A172 (cell line): ENCODE measurements at regions not wholly inside any gene's neighbourhood (a gene's known extent, or its start where the extent isn't known, plus 50 kb on each side); places are given as distances from the start of the nearest gene placed in this dataset.

Experiments used
- DNase-seq: peaks from one replicate; pipeline ENCODE4 v3.0.0-alpha.2; 2015; ENCODE audit warnings: low spot score

DNA sequence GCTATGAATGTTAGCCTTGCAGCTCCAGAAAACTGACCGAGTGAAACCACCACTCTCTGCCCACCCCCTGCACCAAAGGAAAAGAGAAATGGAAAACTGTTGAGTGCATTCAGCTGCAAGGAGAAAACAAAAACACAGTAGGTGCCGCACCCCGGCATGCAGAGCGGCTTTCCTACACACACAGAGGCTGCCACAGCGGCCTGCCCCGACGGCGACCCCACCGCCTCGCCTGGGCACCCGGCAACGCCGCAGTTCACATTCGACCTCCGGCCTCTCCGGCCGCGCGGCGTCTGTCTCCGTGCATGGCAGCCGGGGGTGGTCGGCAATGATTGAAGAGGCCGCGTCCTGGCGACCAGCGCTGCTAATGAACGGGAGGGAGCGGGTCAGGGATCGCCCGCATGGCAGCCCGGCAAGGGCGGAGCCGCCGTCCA is 417.1 kb upstream of the SALL3 start:
- no peak for DNase-seq

DNA sequence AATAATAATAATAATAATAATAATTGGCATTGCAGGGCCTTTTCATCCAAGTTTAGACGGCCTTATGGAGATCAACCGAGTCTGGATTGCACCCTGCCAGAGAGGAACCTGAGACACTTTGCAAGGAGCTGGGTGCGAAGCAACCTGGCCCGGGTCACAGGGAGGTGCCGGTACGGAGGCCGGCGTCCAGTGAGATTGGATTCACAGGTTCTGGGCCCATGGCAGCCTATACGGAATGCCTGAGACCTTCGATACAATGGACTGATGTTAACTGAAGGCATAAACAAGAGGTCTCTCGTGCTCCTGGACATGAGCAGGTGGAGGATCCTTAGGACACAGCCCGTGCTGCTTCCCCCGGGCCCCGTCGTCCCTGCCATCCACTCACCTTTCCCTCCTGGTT is 416.5 kb upstream of the SALL3 start:
- no peak for DNase-seq

DNA sequence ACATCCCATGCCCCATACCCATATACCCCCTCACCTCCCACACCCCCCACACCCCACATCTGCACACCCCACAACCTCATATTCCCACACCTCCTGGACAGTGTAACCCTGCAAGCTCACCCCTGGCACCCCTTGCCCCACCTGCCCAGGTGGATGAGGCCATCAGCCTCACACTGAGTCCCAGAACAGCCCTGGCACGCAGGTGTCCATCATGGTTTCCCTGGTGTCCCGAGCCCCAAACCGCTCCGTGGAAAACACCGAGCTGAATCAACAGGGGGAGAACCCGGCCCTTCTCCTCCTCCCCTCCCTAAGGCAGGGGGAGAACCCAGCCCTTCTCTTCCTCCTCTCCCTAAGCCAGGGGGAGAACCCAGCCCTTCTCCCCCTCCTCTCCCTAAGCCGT is 415.6 kb upstream of the SALL3 start:
- no peak for DNase-seq

DNA sequence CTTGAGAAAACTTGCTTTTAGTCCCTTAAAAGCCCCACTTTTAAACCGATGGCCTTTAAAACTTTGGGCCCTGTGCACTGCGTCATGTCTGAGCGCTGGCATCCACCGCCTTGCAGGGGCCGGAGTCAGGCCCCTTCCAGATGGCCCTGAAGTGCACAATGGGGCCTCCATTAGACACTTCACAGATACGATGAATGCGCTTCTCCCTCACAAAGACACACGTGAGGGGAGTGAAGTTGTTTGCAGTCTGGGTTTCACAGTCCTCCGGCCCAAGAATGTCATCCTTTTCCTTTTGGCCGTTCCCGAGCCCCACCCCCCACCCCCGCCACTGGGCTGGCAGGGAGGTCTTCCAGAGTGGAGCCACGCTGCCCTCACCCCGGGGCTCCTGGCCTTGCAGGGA is 415.1 kb upstream of the SALL3 start:
- DNase-seq: no peak

DNA sequence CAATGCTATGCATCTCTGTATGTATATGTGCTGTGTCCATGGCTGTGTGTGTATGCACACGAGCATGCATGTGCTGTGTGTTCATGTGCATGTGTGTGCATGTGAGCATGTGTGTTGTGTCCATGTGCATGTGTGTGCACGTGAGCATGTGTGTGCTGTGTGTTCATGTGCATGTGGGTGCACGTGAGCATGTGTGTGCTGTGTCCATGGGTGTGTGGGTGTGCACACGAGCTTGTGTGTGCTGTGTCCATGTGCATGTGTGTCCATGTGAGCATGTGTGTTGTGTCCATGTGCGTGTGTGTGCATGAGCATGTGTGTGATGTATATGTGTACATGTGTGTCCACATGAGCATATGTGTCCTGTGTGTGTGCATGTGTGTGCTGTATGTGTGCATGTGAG is 414.4 kb upstream of the SALL3 start:
- DNase-seq: no peak

DNA sequence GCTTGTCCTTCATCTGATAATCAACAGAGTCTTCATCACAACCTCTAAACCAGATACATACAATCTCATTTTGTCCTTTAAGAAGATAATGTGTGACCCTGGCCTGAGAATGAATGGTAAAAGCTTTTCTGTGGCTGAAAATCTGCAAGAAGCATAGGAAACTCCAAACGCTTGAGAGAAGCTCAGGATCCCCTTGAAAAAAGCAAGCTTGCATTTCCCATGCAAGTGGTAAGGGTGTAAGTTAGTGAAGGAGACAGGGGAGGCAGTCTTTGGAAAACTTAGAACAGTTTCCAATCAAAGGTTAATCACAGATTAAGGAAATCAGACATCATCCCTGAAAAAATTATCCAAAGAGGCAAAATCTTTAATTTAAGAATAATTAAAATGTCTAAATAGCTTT is 413.6 kb upstream of the SALL3 start:
- no peak for DNase-seq

DNA sequence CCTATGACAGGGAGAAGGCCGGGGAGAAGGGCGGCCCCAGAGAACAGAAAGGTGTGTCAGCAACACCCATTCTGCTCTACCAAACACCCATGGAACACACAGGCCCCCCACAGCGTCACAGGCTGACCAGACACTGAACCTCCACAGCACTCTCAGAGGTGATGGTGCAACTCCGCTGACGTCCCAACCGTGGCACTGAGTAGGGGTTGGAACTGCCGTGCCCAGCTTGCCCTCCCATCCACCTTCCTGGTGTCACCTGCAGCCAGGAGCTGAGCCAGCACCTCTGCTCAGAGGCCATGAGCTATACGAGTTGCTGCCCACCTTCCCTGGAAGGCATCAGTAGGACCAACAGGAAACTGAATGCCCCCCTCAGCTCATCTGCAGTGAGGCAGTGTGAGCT is 412.9 kb upstream of the SALL3 start:
- DNase-seq: no peak

DNA sequence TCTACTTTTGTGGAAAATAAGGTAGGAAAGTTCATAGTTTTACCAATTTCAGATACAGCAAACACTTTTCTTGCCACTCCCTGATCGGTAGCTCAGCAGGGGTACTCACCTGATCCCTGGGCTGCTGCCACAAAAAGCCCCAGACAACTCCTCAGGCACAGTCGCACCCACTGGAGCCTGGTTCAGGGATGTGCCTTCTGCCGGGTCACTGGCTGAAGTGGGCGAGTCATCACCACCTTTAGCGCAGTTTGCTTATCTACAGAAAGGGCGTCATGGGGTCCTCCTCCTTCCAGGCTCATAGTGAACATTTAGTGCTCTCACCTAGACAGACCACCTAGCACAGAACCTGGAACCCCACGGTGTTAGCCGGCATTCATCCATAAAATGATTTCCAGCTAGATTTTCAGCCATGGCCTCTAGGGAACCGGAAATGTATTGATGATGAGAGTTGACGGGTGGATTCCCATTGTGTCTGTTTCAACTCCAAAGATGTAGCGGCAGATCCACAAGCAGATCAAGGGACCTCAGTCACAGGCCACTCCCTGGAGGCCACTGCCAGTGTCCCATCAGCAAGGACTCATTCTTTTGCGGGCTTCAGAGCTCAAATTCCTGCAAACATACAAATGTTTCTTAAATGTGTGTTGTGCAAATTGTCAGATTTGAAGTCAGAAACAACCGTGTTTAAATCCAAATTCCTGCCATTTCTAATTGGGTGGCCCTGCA is 408.4 kb upstream of the SALL3 start:
- DNase-seq: no peak

DNA sequence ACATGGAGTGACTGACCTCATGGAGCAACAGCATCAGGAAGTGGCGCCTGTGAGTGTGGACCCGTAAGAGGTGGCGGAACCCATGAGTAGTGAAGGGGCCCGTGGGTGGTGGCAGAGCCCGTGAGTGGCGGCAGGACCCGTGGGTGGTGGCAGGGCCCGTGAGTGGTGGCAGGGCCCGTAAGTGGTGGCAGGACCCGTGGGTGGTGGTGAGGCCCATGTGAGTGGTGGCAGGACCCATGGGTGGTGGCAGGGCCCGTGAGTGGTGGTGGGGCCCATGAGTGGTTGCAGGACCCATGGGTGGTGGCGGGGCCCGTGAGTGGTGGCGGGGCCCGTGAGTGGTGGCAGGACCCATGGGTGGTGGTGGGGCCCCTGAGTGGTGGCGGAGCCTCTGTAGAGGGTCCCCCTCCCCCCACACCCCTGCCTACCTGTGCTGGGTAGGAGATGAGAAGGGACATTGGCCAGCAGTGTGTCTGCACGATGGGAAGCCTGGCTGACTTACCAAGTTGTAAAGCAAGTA is 407.7 kb upstream of the SALL3 start:
- DNase-seq: no peak

DNA sequence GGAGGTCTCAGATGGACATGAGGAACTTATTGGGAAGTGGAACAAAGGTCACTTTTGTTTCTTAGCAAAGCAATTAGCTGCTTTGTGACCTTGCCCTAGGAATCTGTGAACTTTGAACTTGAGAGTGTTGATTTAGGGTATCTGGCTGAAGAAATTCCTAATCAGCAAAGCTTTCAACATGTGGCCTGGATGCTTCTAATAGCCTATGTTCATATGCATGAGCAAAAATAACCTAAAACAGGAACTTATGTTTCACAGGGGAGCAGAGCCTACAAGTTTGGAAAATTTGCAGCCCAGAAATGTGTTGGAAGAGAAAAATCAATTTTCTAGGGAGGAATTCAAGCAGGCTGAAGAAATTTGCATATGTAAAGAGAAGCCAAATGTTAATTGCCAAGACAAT is 405.8 kb upstream of the SALL3 start:
- no peak for DNase-seq

DNA sequence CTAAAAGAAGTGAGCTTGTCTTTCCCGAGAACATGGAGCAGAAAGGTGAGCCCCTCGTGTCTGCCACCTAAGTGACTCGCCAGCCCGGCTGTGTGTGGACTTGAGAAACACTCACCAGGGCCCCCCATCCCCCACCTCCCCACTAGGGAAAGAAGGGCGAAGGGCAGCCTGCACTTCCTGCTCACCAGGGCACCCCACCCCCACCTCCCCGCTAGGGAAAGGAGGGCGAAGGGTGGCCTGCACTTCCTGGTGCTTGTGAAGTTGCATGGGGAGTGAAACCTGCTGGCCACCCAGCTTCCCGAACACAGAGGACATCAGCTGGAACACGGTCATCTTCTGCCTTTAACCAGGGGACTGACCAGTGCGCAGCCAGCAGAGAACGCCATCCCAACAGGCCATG is 402.7 kb upstream of the SALL3 start:
- DNase-seq: no peak

DNA sequence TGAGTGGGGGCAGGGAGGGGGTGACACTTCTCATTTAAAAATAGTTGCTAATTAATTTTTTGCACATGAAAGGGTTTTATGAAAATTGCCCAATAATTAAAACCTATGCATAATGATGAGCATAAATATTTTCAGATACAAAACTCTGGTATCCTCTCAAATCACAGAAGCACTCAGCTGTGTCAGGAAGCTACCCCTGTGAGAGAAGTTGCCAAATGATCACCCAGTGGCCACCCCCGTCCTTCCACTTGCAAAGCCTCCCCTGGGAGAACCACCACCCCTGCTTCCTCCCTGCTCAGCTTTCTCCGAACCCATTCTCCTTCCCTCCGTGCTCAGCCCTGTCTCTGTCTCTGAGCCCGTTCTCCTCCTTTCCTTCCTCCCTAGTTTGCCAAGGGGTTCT is 400.2 kb upstream of the SALL3 start:
- no peak for DNase-seq

DNA sequence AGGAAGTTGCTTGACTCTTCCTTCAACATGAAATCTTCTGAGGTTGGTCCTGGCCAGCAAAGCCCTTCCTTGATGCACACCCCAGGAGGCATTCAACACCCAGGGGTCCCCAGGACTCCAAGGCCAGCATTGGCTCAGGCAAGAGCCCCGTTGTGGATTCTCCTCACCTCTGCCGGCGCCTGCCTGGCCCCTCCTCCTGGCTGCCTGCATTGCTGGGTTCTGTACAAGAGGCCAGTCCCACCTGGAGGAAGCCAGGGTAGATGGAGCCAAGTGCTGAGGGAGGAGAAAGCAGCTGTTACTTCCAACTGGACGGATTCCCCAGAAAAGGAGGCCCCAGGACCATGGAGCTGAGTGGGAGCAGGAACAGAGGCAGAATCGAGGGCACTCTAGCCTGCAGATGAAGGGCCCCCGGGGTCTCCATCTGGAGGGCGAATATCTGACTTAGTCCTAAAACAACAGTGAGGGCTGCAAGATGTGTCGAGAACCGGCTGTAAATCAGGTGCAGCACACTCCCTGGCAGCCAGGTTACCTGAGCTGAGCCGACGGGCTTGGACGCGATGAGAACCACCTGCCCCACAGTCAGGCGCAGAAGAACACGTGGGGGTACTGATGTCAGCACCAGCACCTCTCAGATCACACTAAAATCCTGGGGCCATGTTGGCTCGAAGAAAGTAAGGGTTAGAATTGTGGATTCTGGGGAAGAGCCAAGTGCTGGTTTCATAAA is 399.6 kb upstream of the SALL3 start:
- no peak for DNase-seq

DNA sequence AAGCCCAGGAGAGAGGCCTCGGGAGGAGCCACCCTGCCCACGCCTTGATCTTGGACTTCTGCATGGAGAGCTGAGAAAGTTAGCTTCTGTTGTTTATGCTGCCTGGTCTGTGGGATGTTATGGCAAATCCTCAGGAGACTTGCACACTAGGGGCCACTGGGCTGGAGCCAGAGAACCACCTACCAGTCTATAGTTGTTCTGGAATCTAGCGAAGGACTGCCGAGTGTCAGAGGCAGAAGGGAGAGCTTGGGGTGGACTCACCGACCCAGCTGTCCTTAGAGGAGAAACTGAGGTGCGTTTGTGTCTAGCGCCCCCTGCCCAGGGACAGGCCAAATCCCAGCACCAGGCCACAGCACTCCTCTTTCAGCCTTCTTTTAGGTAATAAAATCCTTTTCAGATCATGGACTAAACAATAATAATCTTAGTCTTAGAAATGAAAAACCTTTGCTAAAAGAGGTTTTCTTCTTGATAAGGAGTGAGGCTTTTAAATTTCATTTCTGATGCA is 398.7 kb upstream of the SALL3 start:
- DNase-seq: no peak

DNA sequence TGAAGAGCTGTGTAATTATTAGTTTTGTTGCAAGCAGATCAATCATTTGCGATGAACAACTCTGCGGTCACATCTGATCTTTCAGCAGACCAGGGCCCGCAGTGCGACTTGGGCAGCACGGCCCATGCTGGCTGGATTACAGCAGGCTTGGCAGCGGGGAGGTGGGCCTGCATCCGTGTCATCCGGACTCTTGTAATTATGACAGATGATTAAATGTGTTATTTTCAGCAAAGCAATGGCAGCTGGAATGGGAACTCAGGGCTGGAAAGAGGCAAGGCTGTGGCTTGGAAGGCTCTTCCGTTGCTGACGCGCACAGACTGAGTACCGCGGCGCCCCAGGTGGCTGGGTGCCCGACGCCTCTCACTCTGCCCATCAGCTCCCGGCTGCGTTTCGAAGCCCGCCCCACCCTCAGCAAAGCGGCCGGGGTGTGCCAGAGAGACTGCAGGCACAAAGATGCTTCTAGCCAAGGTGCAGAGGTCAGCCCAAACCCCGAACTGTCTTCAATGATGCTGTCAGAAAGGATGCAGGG is 397.4 kb upstream of the SALL3 start:
- DNase-seq: no peak

DNA sequence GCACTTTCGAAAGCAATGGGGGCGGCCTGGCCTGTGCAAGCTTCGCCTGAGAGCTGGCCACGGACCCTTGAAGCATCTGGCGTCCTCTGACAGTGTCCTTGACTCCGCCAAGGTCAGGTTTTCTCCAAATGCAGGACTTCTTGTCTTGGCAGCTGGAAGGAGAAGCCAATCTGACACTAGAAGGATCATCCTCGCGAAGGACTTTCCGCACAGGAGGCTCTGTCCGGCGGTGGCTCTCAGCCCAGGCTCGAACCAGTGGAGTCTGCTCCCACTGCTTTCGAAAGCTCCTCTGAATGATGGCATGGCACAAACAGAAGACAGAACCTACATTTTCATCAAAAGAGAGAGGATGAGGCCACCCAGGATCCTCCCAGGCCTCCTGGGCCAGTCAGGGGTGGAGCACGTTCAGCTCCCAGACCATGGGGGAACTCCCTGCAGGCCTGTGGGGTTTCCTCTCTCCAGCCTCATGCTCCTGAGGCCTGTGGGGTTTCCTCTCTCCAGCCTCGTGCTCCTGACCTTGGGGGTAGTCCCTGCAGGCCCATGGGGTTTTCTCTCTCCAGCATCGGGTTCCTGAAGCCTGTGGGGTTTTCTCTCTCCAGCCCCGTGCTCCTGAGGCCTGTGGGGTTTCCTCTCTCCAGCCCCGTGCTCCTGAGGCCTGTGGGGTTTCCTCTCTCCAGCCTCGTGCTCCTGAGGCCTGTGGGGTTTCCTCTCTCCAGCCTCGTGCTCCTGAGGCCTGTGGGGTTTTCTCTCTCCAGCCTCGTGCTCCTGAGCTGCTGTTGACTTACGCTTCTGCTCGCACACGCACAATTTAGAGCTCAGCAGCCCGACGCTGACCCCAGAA is 396.5 kb upstream of the SALL3 start:
- no peak for DNase-seq

DNA sequence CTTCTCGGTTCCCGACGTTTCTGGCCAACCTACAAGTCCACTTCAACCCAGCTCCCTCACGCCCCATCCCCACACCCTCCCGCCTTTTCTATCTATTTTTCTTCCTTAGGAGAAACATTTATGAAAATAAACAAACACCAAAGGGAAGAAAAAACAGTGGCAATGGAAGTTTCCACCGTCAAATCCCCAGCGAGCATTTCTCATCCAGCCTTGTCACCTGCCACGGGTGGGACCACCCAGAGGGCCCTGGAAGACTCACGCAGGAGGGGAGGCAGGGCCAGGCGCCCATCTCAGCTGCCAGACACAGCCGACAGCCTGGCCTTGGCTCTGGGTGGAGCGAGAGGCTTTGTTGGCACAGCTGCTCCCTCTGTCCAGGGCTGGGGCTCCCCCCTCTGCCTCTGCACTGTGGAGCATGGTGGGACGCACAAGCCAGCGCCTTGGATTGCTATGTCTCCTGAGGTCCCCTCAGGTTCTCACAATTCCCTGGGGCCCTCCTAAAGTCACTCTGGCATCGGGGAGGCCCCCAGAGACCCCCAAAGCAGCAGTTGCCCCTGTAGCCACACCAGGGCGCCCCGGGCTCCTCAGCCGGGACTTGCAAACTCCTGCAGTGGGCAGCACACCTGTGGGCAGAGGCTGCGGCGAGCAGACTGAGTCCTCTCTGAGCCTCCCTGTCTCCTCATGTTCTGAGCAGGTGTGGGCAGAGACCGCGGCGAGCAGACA is 395.7 kb upstream of the SALL3 start:
- DNase-seq: no peak

DNA sequence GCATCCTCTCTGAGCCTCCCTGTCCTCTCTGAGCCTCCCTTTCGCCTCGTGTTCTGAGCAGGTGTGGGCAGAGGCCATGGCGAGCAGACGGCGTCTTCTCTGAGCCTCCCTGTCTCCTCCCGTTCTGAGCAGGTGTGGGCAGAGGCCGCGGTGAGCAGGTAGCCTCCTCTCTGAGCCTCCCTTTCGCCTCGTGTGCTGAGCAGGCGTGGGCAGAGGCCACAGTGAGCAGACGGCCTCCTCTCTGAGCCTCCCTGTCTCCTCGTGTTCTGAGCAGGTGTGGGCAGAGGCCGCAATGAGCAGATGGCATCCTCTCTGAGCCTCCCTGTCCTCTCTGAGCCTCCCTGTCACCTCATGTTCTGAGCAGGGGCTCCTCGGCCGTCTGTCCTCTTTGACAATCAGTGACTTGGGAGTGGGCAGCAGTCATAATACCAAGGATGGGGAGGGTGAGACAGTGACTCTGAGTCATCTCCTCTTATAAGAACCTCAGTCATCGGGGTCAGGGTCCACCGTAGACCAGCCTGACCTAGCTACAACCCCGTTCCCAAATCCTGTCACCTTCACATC is 395.1 kb upstream of the SALL3 start:
- no peak for DNase-seq

DNA sequence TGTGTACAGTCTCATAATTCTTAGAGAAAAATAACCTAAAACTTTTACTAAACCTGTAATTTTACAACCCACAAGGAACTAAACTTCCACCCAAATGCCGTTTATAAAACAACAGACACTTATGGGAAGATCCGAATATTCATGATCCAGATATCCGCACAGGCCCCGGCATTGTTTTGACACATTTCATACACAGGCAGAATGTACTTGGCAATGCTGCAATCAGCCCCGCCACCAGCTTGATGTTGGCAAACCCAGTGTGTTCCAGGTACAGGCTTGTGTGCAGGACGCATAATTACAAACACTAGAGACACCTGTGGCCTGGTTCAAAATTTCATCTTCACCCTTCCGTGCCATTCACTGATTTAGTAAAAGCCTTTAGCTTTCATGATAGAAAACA is 393.0 kb upstream of the SALL3 start:
- DNase-seq: no peak

DNA sequence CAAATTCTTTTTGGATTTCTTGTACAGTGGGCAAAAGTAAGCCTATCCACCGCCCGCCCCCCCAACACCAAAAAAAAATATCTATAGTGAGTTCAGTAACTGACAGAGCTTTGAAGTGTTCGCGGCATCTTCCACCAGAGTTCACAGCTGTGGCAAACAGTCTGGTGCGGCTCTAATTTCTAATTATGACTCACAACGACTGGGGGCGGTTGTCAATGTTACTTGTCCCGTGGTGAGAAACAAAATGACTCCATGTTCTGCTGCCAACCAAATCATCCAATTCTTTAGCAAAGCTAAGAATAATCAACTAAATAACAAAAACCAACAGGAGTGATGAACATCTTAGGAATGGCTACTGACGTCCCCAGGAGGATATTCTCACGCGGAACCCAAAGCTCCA is 392.5 kb upstream of the SALL3 start:
- DNase-seq: no peak
